CD14-positive monocyte (primary cell): ENCODE measurements at regions not wholly inside any gene's neighbourhood (a gene's known extent, or its start where the extent isn't known, plus 50 kb on each side); places are given as distances from the start of the nearest gene placed in this dataset.

Experiments used
- DNase-seq, 3 donors: peaks; one replicate each; pipeline ENCODE4 v3.0.0-alpha.2; 2011 to 2022
- H2AFZ ChIP-seq: 2 replicates; pipeline ENCODE4 v1.6.0; 2012; ENCODE audit warnings: mild to moderate bottlenecking, low read depth, low read length, inconsistent platforms; ENCODE audit not compliant: insufficient read depth, poor library complexity, severe bottlenecking
- H3K27ac ChIP-seq, 2 donors: 1 replicate in 1 of 2; 2 replicates in 1 of 2; pipeline ENCODE4 v1.5.1; 2012 to 2013; ENCODE audit warnings: low read length in 2 of 2, control low read depth in 1 of 2, inconsistent platforms in 1 of 2, low read depth in 1 of 2, mild to moderate bottlenecking in 1 of 2
- H3K27me3 ChIP-seq, 2 donors: one replicate each; pipeline versions ENCODE4 v1.6.0 to v1.6.1; 2011 to 2013; ENCODE audit warnings: low read length in 2 of 2; ENCODE audit not compliant: control insufficient read depth in 2 of 2, insufficient read depth in 2 of 2
- H3K36me3 ChIP-seq, 2 donors: replicated peaks in 1 of 2; 1 replicate in 1 of 2; 2 replicates in 1 of 2; pipeline versions ENCODE4 v1.5.1 to v1.6.1; 2012 to 2013; ENCODE audit warnings: low read length in 2 of 2, control low read depth in 1 of 2, inconsistent platforms in 1 of 2, mild to moderate bottlenecking in 1 of 2; ENCODE audit not compliant: insufficient read depth in 2 of 2, control insufficient read depth in 1 of 2
- H3K4me1 ChIP-seq, 2 donors: 1 replicate in 1 of 2; 2 replicates in 1 of 2; pipeline versions ENCODE4 v1.5.1 to v1.6.1; 2012 to 2013; ENCODE audit warnings: low read length in 2 of 2, control low read depth in 1 of 2, inconsistent platforms in 1 of 2, mild to moderate bottlenecking in 1 of 2, moderate library complexity in 1 of 2; ENCODE audit not compliant: insufficient read depth in 2 of 2, control insufficient read depth in 1 of 2
- H3K4me2 ChIP-seq: replicated peaks from 2 replicates; pipeline ENCODE3; 2012; ENCODE audit warnings: low read length, moderate library complexity, mild to moderate bottlenecking; ENCODE audit not compliant: poor library complexity, severe bottlenecking; ENCODE audit errors: extremely low read depth
- H3K4me3 ChIP-seq, 3 experiments: fragments of 200-600 bp in 1 of 3; sonication (generic) in 1 of 3; replicated peaks in 1 of 3; 1 replicate in 2 of 3; 2 replicates in 1 of 3; pipeline ENCODE4 v1.5.1; 2011 to 2013; ENCODE audit warnings: low read length in 3 of 3, mild to moderate bottlenecking in 3 of 3, control low read depth in 2 of 3, low read depth in 2 of 3, inconsistent platforms in 1 of 3, moderate library complexity in 1 of 3
- H3K79me2 ChIP-seq: 2 replicates; pipeline ENCODE4 v1.6.0; 2012; ENCODE audit warnings: mild to moderate bottlenecking, control low read depth, inconsistent platforms, low read length, moderate library complexity; ENCODE audit not compliant: insufficient read depth
- H3K9ac ChIP-seq: 2 replicates; pipeline ENCODE4 v1.6.0; 2017; ENCODE audit warnings: low read length, mild to moderate bottlenecking; ENCODE audit not compliant: insufficient read depth, poor library complexity, severe bottlenecking
- H3K9me3 ChIP-seq, 2 donors: replicated peaks in 1 of 2; 1 replicate in 1 of 2; 2 replicates in 1 of 2; pipeline versions ENCODE4 v1.5.1 to v1.6.1; 2012 to 2013; ENCODE audit warnings: low read length in 2 of 2, control low read depth in 1 of 2; ENCODE audit not compliant: control insufficient read depth in 1 of 2, insufficient read depth in 1 of 2
- H4K20me1 ChIP-seq: 2 replicates; pipeline ENCODE4 v1.6.0; 2012; ENCODE audit warnings: mild to moderate bottlenecking, low read length, control low read depth, moderate library complexity; ENCODE audit not compliant: insufficient read depth
- H3K27ac Mint-ChIP-seq, 7 donors: one replicate each; pipeline ENCODE4 v1.8.0; 2020; ENCODE audit warnings: mild to moderate bottlenecking in 7 of 7, mixed read lengths in 7 of 7, moderate library complexity in 6 of 7, inconsistent platforms in 2 of 7
- H3K27me3 Mint-ChIP-seq, 3 donors: one replicate each; pipeline ENCODE4 v1.8.0; 2021 to 2022; ENCODE audit warnings: low read depth in 3 of 3, mild to moderate bottlenecking in 3 of 3, mixed read lengths in 3 of 3, moderate library complexity in 3 of 3, inconsistent platforms in 1 of 3
- H3K36me3 Mint-ChIP-seq, 2 donors: one replicate each; pipeline ENCODE4 v1.8.0; 2020; ENCODE audit warnings: mixed read lengths in 2 of 2, inconsistent platforms in 1 of 2, mild to moderate bottlenecking in 1 of 2
- H3K4me1 Mint-ChIP-seq: one replicate; pipeline ENCODE4 v1.8.0; 2020; ENCODE audit warnings: mild to moderate bottlenecking, mixed read lengths
- H3K4me3 Mint-ChIP-seq, 2 donors: one replicate each; pipeline ENCODE4 v1.8.0; 2020; ENCODE audit warnings: mild to moderate bottlenecking in 2 of 2, mixed read lengths in 2 of 2, moderate library complexity in 1 of 2
- H3K9me3 Mint-ChIP-seq, 7 donors: one replicate each; pipeline ENCODE4 v1.8.0; 2020 to 2022; ENCODE audit warnings: mixed read lengths in 7 of 7, mild to moderate bottlenecking in 6 of 7, moderate library complexity in 6 of 7, inconsistent platforms in 2 of 7
- CTCF ChIP-seq: fragments of 200-600 bp; IDR thresholded peaks from one replicate; pipeline ENCODE4 v1.8.0; 2022; ENCODE audit warnings: antibody characterized with exemption, mild to moderate bottlenecking
- WGBS: methylation state at CpG from one replicate; pipeline ENCODE4 v1.1.5; 2013; ENCODE audit warnings: missing lambda C conversion rate; ENCODE audit not compliant: insufficient coverage; 5-methylcytosine and 5-hydroxymethylcytosine counted together
- intact Hi-C, 2 donors: fragments of 100-400 bp; cut with micrococcal nuclease; formaldehyde crosslinking; loops; one replicate each; pipeline versions ENCODE4 v1.15.0 to v1.15.1; 2023

DNA sequence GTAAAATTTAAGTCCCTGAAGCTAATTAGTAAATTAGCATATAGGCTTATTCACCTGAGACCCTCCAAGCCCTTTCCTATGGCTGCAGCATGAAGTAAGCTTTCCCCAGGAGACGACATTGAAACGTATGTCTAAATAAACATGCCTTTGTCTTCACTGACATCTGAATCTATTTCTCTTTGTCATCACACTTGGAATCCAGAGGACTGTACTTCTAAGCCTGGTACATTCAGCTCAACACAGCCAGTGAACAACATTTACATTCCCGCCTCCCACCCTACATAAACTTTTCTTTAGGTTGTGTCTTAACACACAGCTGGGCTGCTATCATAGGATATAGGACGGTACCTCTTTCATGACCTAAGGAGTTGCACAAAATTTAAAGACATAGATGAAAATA, 414.4 kb downstream of the SFMBT2 start:
- Mint-ChIP-seq H3K9me3 (no peaks in the 10 kb centered on the region), H3K27ac (no peak overlapping the region), H3K4me3 (no peak overlapping the region), H3K27me3 (no peaks in the 10 kb centered on the region), H3K36me3 (no peaks in the 10 kb centered on the region), H3K4me1 (peaks cover 13% of the 10 kb centered on the region)
- Histone ChIP-seq H2AFZ (no peak overlapping the region), H4K20me1 (no peaks in the 10 kb centered on the region), H3K79me2 (no peaks in the 10 kb centered on the region), H3K27ac (no peak overlapping the region), H3K4me3 (no peak overlapping the region), H3K27me3 (no peaks in the 10 kb centered on the region), H3K9ac (no peak overlapping the region), H3K4me1 (peaks cover 2 to 5% of the 10 kb centered on the region in 2 donors), H3K4me2 (no peak overlapping the region), H3K9me3 (no peaks in the 10 kb centered on the region), H3K36me3 (no peaks in the 10 kb centered on the region)
- intact Hi-C loops = no loop called here
- no peak for TF ChIP-seq CTCF
- 95% methylated on average over 2 of the region's 4 CpGs for whole genome bisulfite sequencing
- no peak for DNase-seq

DNA sequence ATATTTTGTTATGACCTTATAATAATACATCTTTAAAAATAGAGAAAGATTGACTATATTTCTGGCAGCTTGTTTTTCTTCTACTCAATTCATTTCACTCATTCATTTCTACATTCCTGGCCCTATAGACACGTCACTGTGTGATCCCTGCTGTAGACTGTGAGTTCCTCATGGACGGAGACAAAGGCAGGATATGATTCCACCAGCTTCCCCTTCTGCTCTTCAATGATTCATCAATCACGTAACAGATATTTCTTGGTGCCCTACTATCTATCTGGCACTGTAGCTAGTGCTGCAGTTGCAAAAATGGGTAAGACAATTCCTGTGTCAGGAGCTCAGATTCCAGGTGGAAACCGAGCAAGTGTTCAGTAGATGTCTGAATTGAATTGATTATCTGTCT, 415.0 kb downstream of the SFMBT2 start:
- Mint-ChIP-seq H3K27ac (no peak overlapping the region), H3K9me3 (no peaks in the 10 kb centered on the region), H3K27me3 (no peaks in the 10 kb centered on the region), H3K36me3 (no peaks in the 10 kb centered on the region), H3K4me1 (peaks cover 19% of the 10 kb centered on the region), H3K4me3 (no peak overlapping the region)
- H3K27me3 ChIP-seq = no peaks in the 10 kb centered on the region
- H3K4me2 ChIP-seq = no peak overlapping the region
- no peak overlapping the region for H3K9ac ChIP-seq
- no peaks in the 10 kb centered on the region for H3K79me2 ChIP-seq
- H3K9me3 ChIP-seq = no peaks in the 10 kb centered on the region
- TF ChIP-seq CTCF = no peak
- no peak overlapping the region for H3K27ac ChIP-seq
- no peaks in the 10 kb centered on the region for H3K36me3 ChIP-seq
- no peak overlapping the region for H3K4me3 ChIP-seq
- intact Hi-C loops = no loop called here
- H4K20me1 ChIP-seq = no peaks in the 10 kb centered on the region
- peak; percentile 39 to 72 (median 41) for DNase-seq
- peaks cover 8 to 11% of the 10 kb centered on the region in 2 donors for H3K4me1 ChIP-seq
- no CpG with 5 or more reads among the region's 4 CpGs for WGBS
- H2AFZ ChIP-seq = no peak overlapping the region
